Thoracic aorta (tissue), 2 donors: ENCODE measurements at regions not wholly inside any gene's neighbourhood (a gene's known extent, or its start where the extent isn't known, plus 50 kb on each side); places are given as distances from the start of the nearest gene placed in this dataset.
"Not testable (repeated sequence)": the region's sequence is repeated elsewhere in the genome, so short reads cannot be mapped to it uniquely, and the experiment has no call there.

Source experiments
- ATAC-seq: fragments of 150-250 bp; one replicate; pipeline ENCODE4 v1.8.0; 2017; ENCODE audit warnings: low read depth; ENCODE audit not compliant: insufficient number of reproducible peaks, low FRiP score
- DNase-seq: peaks from one replicate; pipeline ENCODE4 v3.0.0-alpha.2; 2020; ENCODE audit warnings: low spot score
- H3K27ac ChIP-seq, 2 donors: fragments of 200-600 bp; sonication (generic); 1 replicate in 1 of 2; 2 replicates in 1 of 2; pipeline ENCODE4 v1.5.1; 2016; ENCODE audit warnings: mild to moderate bottlenecking in 2 of 2, moderate library complexity in 2 of 2
- H3K27me3 ChIP-seq: fragments of 200-600 bp; sonication (generic); replicated peaks from 2 replicates; pipeline ENCODE4 v1.6.0; 2016; ENCODE audit warnings: mild to moderate bottlenecking; ENCODE audit not compliant: insufficient read depth
- H3K36me3 ChIP-seq: fragments of 200-600 bp; sonication (generic); one replicate; pipeline ENCODE4 v1.5.1; 2016
- H3K4me1 ChIP-seq, 2 donors: fragments of 200-600 bp; sonication (generic); 1 replicate in 1 of 2; 2 replicates in 1 of 2; pipeline versions ENCODE4 v1.5.1 to v1.6.0; 2016; ENCODE audit warnings: low read depth in 2 of 2, mild to moderate bottlenecking in 1 of 2; ENCODE audit not compliant: control insufficient read depth in 1 of 2
- H3K4me3 ChIP-seq: fragments of 200-600 bp; sonication (generic); 2 replicates; pipeline ENCODE4 v1.5.1; 2016; ENCODE audit warnings: mild to moderate bottlenecking
- H3K9me3 ChIP-seq: fragments of 200-600 bp; sonication (generic); 2 replicates; pipeline ENCODE4 v1.5.1; 2016
- TF ChIP-seq, protein P1 (sequence below): fragments of 200-600 bp; sonication (generic); IDR thresholded peaks from one replicate; pipeline ENCODE4 v1.5.1; 2019; ENCODE audit warnings: antibody characterized with exemption

DNA sequence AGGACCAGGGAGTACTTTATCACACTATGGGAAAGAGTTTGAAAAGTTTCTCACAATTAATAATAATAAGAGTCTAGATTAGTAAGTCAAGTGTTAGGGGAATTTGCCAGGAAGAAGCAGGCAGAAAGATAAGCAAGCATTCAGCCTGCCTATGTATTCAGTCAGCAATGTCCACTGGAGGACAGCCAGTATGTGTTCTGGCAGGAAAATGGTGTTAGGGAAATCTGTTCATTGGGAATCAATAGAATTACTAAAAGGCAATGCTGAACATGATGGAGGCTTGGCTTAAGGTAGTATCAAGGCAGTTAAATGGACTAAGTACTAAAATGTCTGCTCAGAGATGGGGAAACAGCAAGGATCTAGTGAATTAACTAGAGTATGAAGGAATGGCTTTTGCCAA is 221.2 kb downstream of the PPP4R3C start:
- Histone ChIP-seq H3K27ac (no peak overlapping the region), H3K4me1 (no peaks in the 10 kb centered on the region), H3K4me3 (no peak overlapping the region), H3K36me3 (no peaks in the 10 kb centered on the region), H3K27me3 (no peaks in the 10 kb centered on the region), H3K9me3 (no peaks in the 10 kb centered on the region)
- TF ChIP-seq, protein P1, sequence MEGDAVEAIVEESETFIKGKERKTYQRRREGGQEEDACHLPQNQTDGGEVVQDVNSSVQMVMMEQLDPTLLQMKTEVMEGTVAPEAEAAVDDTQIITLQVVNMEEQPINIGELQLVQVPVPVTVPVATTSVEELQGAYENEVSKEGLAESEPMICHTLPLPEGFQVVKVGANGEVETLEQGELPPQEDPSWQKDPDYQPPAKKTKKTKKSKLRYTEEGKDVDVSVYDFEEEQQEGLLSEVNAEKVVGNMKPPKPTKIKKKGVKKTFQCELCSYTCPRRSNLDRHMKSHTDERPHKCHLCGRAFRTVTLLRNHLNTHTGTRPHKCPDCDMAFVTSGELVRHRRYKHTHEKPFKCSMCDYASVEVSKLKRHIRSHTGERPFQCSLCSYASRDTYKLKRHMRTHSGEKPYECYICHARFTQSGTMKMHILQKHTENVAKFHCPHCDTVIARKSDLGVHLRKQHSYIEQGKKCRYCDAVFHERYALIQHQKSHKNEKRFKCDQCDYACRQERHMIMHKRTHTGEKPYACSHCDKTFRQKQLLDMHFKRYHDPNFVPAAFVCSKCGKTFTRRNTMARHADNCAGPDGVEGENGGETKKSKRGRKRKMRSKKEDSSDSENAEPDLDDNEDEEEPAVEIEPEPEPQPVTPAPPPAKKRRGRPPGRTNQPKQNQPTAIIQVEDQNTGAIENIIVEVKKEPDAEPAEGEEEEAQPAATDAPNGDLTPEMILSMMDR = no peak
- DNase-seq (no peak), ATAC-seq (no peak)

DNA sequence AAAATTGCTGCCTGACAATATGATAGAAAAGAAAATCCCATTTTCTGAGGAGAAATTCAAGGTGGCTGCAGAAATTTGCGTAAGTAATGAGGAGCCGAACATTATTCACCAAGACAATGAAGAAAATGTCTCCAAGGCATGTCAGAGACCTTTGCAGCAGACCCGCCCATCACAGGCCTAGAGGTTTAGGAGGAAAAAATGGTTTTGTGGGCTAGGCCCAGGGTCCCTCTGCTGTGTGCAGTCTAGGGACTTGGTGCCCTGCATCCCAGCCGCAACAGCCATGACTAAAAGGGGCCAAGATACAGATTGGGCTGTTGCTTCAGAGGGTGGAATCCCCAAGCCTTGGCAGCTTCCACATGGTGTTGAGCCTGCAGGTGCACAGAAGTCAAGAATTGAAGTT is 223.1 kb downstream of the PPP4R3C start:
- H3K4me3 ChIP-seq = not testable (repeated sequence)

DNA sequence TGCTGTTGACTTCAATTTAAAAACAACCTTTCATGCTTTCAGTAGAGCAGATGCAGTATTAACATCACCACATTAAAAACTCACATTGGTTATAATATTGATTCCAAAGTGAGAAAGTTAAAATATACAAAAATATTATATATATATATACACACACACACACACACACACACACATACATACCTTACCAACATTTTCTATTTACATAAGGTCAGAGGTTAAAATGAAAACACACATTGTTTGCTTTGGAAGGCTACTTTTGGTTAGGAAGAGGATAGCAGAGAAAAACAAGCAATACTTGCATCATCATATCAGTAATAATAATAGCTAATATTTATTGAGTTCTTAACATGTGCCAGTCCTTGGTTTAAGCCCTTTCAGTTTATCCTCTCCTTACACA is 226.5 kb downstream of the PPP4R3C start:
- H3K9me3 ChIP-seq = no peaks in the 10 kb centered on the region
- H3K27ac ChIP-seq = no peak overlapping the region
- no peak overlapping the region for H3K4me3 ChIP-seq
- no peaks in the 10 kb centered on the region for H3K4me1 ChIP-seq
- DNase-seq (no peak), ATAC-seq (no peak)
- no peaks in the 10 kb centered on the region for H3K36me3 ChIP-seq
- TF ChIP-seq, protein P1 = no peak
- no peaks in the 10 kb centered on the region for H3K27me3 ChIP-seq

More for the DNA sequence above, 223.1 kb downstream of the PPP4R3C start:
- DNase-seq, H3K36me3 ChIP-seq, ATAC-seq, H3K27ac ChIP-seq, H3K9me3 ChIP-seq, H3K27me3 ChIP-seq, H3K4me1 ChIP-seq: not testable (repeated sequence)

GRCh38 chrX:27229721-27230120 is 233.4 kb downstream of the PPP4R3C start:
- no peak overlapping the region for H3K4me3 ChIP-seq
- ATAC-seq (no peak), DNase-seq (no peak)
- H3K27ac ChIP-seq = no peak overlapping the region
- H3K4me1 ChIP-seq = no peaks in the 10 kb centered on the region
- no peaks in the 10 kb centered on the region for H3K36me3 ChIP-seq
- no peaks in the 10 kb centered on the region for H3K27me3 ChIP-seq
- TF ChIP-seq, protein P1 = no peak
- H3K9me3 ChIP-seq = no peaks in the 10 kb centered on the region

- H3K27ac ChIP-seq = no peak overlapping the region
- ATAC-seq (no peak), DNase-seq (no peak)
- no peaks in the 10 kb centered on the region for H3K27me3 ChIP-seq
- TF ChIP-seq, protein P1 = no peak
- no peaks in the 10 kb centered on the region for H3K9me3 ChIP-seq
- no peaks in the 10 kb centered on the region for H3K36me3 ChIP-seq
- H3K4me1 ChIP-seq = no peaks in the 10 kb centered on the region
- H3K4me3 ChIP-seq = no peak overlapping the region
Observed at GRCh38 chrX:27222661-27223060, 240.5 kb downstream of the PPP4R3C start.

- no peak overlapping the region for H3K4me3 ChIP-seq
- no peaks in the 10 kb centered on the region for H3K9me3 ChIP-seq
- H3K4me1 ChIP-seq = no peaks in the 10 kb centered on the region
- TF ChIP-seq, protein P1 = peak; percentile 55
- H3K27ac ChIP-seq = no peak overlapping the region
- H3K36me3 ChIP-seq = no peaks in the 10 kb centered on the region
- H3K27me3 ChIP-seq = no peaks in the 10 kb centered on the region
- ATAC-seq = no peak
- no peak for DNase-seq
Observed at GRCh38 chrX:27186671-27187070, 276.5 kb downstream of the PPP4R3C start.
